ENCODE measurements at regions not wholly inside any gene's neighbourhood (a gene's known extent, or its start where the extent isn't known, plus 50 kb on each side); places are given as distances from the start of the nearest gene placed in this dataset.

- Histone ChIP-seq H3K27ac (no peak overlapping the region), H3K4me1 (replicated peaks) (no peaks in the 10 kb centered on the region), H3K9me3 (no peaks in the 10 kb centered on the region), H3K36me3 (no peaks in the 10 kb centered on the region), H3K27me3 (replicated peaks; ENCODE audit: insufficient read depth) (no peaks in the 10 kb centered on the region), H3K4me3 (no peak overlapping the region)
- WGBS: 11% methylated on average over 3 of the region's 3 CpGs
- TF ChIP-seq POLR2AphosphoS5 (IDR thresholded peaks at IDR 0.05) (peak; percentile 67), POLR2A (IDR thresholded peaks at IDR 0.05) (no peak)
- TF ChIP-seq, protein P1, sequence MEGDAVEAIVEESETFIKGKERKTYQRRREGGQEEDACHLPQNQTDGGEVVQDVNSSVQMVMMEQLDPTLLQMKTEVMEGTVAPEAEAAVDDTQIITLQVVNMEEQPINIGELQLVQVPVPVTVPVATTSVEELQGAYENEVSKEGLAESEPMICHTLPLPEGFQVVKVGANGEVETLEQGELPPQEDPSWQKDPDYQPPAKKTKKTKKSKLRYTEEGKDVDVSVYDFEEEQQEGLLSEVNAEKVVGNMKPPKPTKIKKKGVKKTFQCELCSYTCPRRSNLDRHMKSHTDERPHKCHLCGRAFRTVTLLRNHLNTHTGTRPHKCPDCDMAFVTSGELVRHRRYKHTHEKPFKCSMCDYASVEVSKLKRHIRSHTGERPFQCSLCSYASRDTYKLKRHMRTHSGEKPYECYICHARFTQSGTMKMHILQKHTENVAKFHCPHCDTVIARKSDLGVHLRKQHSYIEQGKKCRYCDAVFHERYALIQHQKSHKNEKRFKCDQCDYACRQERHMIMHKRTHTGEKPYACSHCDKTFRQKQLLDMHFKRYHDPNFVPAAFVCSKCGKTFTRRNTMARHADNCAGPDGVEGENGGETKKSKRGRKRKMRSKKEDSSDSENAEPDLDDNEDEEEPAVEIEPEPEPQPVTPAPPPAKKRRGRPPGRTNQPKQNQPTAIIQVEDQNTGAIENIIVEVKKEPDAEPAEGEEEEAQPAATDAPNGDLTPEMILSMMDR (IDR thresholded peaks at IDR 0.05): peak in 3 of 4 experiments; percentile 60 to 79 (median 74)
- peak; percentile 76 for DNase-seq (ENCODE audit: low spot score)
- intact Hi-C loops (cut with DNase I): loop anchor here (5.0 kb wide), 1 partner anchor 112 kb away; the partner anchor contains the start of gene AHCY
These were observed 50.5 kb upstream of the ASIP start for GRCh38 chr20:34190679-34191090.

Measured in prostate gland (tissue), 2 donors.